Endothelial cell of umbilical vein (primary cell): ENCODE measurements at regions not wholly inside any gene's neighbourhood (a gene's known extent, or its start where the extent isn't known, plus 50 kb on each side); places are given as distances from the start of the nearest gene placed in this dataset.

Source experiments
- BruUV-seq: library from RNA; stranded (reverse); fragments of 400-500 nt; replicated peaks from 2 replicates; lab custom pipeline; 2021; lab: Mats Ljungman, UMichigan
- CTCF ChIA-PET: fragments of 300-600, 350-600 bp; sonication (Branson Sonifier 250); formaldehyde crosslinking; loops from one replicate; lab custom pipeline; 2021; ENCODE audit warnings: antibody characterized with exemption, inconsistent platforms; lab: Charles Lee
- POLR2A ChIA-PET: fragments of 300-600, 350-600 bp; sonication (Branson Sonifier 250); formaldehyde crosslinking; loops from one replicate; lab custom pipeline; 2021; ENCODE audit warnings: antibody characterized with exemption, inconsistent platforms; lab: Charles Lee
- DNase-seq: peaks from one replicate; pipeline ENCODE4 v3.0.0-alpha.2; 2011; ENCODE audit warnings: low read depth, low spot score
- FAIRE-seq: peaks from 2 replicates; lab custom pipeline; 2011; peaks lifted over from hg19 to GRCh38; lab: Jason Lieb, UNC
- H2AFZ ChIP-seq: 2 replicates; pipeline ENCODE4 v1.6.0; 2012; ENCODE audit warnings: low read depth, low read length, control low read depth, inconsistent platforms
- H3K27ac ChIP-seq: 2 replicates; pipeline ENCODE4 v1.5.1; 2011; ENCODE audit warnings: low read depth, mild to moderate bottlenecking, control low read depth, low read length, moderate library complexity; ENCODE audit not compliant: insufficient read depth
- H3K27me3 ChIP-seq, 2 experiments: 2 replicates each; pipeline versions ENCODE4 v1.6.0 to v1.6.1; 2011; ENCODE audit warnings: low read length in 2 of 2, mixed read lengths in 1 of 2; ENCODE audit not compliant: control insufficient read depth in 2 of 2, insufficient read depth in 2 of 2
- H3K36me3 ChIP-seq, 2 experiments: 2 replicates in 1 of 2; 3 replicates in 1 of 2; pipeline ENCODE4 v1.5.1; 2011; ENCODE audit warnings: low read length in 2 of 2, mild to moderate bottlenecking in 1 of 2, moderate library complexity in 1 of 2; ENCODE audit not compliant: control insufficient read depth in 2 of 2, insufficient read depth in 2 of 2; ENCODE audit errors: extremely low read depth in 1 of 2
- H3K4me1 ChIP-seq: 3 replicates; pipeline ENCODE4 v1.5.1; 2011; ENCODE audit warnings: mild to moderate bottlenecking, low read length; ENCODE audit not compliant: control insufficient read depth, insufficient read depth; ENCODE audit errors: extremely low read depth
- H3K4me2 ChIP-seq: 2 replicates; pipeline ENCODE4 v1.6.1; 2011; ENCODE audit warnings: low read length, control low read depth, mixed read lengths; ENCODE audit not compliant: insufficient read depth
- H3K4me3 ChIP-seq, 3 experiments: fragments of 200-600 bp in 1 of 3; sonication (generic), shearing (Covaris generic) in 1 of 3; replicated peaks in 1 of 3; 2 replicates each; pipeline ENCODE4 v1.5.1; 2011 to 2016; ENCODE audit warnings: control low read depth in 3 of 3, low read length in 3 of 3, mild to moderate bottlenecking in 2 of 3, inconsistent platforms in 1 of 3, low read depth in 1 of 3, moderate library complexity in 1 of 3; ENCODE audit not compliant: insufficient read depth in 1 of 3
- H3K79me2 ChIP-seq: 2 replicates; pipeline ENCODE4 v1.6.0; 2012; ENCODE audit warnings: low read length, inconsistent platforms; ENCODE audit not compliant: control insufficient read depth, insufficient read depth
- H3K9ac ChIP-seq: replicated peaks from 2 replicates; pipeline ENCODE3; 2011; ENCODE audit warnings: low read length, control low read depth; ENCODE audit not compliant: insufficient read depth; ENCODE audit errors: extremely low read depth
- H3K9me1 ChIP-seq: replicated peaks from 3 replicates; pipeline ENCODE4 v1.6.0; 2011; ENCODE audit warnings: mild to moderate bottlenecking, low read length; ENCODE audit not compliant: control insufficient read depth, insufficient read depth; ENCODE audit errors: extremely low read depth
- H3K9me3 ChIP-seq: replicated peaks from 2 replicates; pipeline ENCODE4 v1.5.1; 2012; ENCODE audit warnings: low read length, inconsistent platforms; ENCODE audit not compliant: control insufficient read depth, insufficient read depth
- H4K20me1 ChIP-seq: replicated peaks from 2 replicates; pipeline ENCODE3; 2011; ENCODE audit warnings: mild to moderate bottlenecking, low read length; ENCODE audit not compliant: control insufficient read depth, insufficient read depth; ENCODE audit errors: extremely low read depth
- EZH2 ChIP-seq: IDR thresholded peaks from 2 replicates; pipeline ENCODE4 v1.6.1; 2012; ENCODE audit warnings: borderline replicate concordance, low read depth, mild to moderate bottlenecking, moderate library complexity, low read length, inconsistent platforms; ENCODE audit not compliant: severe bottlenecking
- FOS ChIP-seq: IDR thresholded peaks from 2 replicates; pipeline ENCODE4 v1.6.1; 2011; ENCODE audit warnings: mild to moderate bottlenecking, low read length, moderate library complexity, borderline replicate concordance; ENCODE audit not compliant: insufficient read depth
- GATA2 ChIP-seq: IDR thresholded peaks from 2 replicates; pipeline ENCODE4 v1.7.0; 2011; ENCODE audit warnings: low read depth, mild to moderate bottlenecking, moderate library complexity, mixed read lengths, low read length; ENCODE audit not compliant: insufficient read length, insufficient read depth
- JUN ChIP-seq: IDR thresholded peaks from 2 replicates; pipeline ENCODE4 v1.6.1; 2011; ENCODE audit warnings: borderline replicate concordance, low read depth; ENCODE audit not compliant: insufficient read length, insufficient read depth
- MYC ChIP-seq: IDR thresholded peaks from one replicate; pipeline ENCODE4 v1.6.1; 2011; ENCODE audit warnings: mild to moderate bottlenecking, low read depth, low read length
- POLR2A ChIP-seq: IDR thresholded peaks from 2 replicates; pipeline ENCODE4 v1.6.1; 2012; ENCODE audit warnings: low read depth, mild to moderate bottlenecking, control low read depth, low read length
- POLR2AphosphoS5 ChIP-seq: IDR thresholded peaks from 2 replicates; pipeline ENCODE4 v1.6.1; 2012; ENCODE audit warnings: low read depth, mild to moderate bottlenecking, control low read depth, low read length, moderate library complexity; ENCODE audit not compliant: insufficient read depth
- dilution Hi-C: fragments of 300-500 bp; cut with MboI; formaldehyde crosslinking; loops from one replicate; pipeline ENCODE4 v1.15.0; 2019; ENCODE audit warnings: low sequenced_read_pairs; ENCODE audit not compliant: extremely low pct_ligation_motif_present
- intact Hi-C: fragments of 100-400 bp; cut with micrococcal nuclease; formaldehyde crosslinking; loops from one replicate; pipeline ENCODE4 v1.10.0; 2022
- TF ChIP-seq, protein P1 (sequence below): IDR thresholded peaks from 2 replicates; pipeline ENCODE4 v1.6.1; 2011; ENCODE audit not compliant: insufficient read depth, insufficient read length
- TF ChIP-seq, protein P2 (sequence below), 2 donors: IDR thresholded peaks; 1 replicate in 1 of 2; 2 replicates in 1 of 2; pipeline ENCODE4 v1.5.1; 2011; ENCODE audit warnings: low read length in 2 of 2, mild to moderate bottlenecking in 2 of 2, moderate library complexity in 2 of 2, control low read depth in 1 of 2, inconsistent platforms in 1 of 2, low read depth in 1 of 2; ENCODE audit not compliant: insufficient read depth in 1 of 2; ENCODE audit errors: extremely low read depth in 1 of 2

DNA sequence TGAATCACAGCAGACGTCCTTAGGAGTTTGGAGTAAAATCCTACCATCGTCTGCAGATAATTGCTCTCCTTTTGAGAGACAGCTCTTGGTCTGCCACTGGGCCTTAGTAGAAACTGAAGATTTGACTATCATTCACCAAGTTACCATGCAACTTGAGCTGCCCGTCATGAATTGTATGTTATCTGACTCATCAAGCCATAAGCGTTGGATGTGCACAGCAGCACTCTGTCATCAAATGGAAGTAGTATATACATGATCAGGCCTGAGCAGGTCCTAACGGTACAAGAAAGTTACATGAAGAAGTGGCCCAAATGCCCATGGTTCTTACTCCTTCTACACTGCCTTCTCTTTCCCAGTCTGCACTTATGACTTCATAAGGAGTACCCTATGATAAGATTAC is 317.8 kb downstream of the GPATCH2 start:
- TF ChIP-seq POLR2AphosphoS5 (no peak), FOS (no peak), GATA2 (no peak), JUN (no peak), MYC (no peak), EZH2 (no peak), POLR2A (no peak)
- TF ChIP-seq, protein P1, sequence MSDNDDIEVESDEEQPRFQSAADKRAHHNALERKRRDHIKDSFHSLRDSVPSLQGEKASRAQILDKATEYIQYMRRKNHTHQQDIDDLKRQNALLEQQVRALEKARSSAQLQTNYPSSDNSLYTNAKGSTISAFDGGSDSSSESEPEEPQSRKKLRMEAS: no peak
- TF ChIP-seq, protein P2, sequence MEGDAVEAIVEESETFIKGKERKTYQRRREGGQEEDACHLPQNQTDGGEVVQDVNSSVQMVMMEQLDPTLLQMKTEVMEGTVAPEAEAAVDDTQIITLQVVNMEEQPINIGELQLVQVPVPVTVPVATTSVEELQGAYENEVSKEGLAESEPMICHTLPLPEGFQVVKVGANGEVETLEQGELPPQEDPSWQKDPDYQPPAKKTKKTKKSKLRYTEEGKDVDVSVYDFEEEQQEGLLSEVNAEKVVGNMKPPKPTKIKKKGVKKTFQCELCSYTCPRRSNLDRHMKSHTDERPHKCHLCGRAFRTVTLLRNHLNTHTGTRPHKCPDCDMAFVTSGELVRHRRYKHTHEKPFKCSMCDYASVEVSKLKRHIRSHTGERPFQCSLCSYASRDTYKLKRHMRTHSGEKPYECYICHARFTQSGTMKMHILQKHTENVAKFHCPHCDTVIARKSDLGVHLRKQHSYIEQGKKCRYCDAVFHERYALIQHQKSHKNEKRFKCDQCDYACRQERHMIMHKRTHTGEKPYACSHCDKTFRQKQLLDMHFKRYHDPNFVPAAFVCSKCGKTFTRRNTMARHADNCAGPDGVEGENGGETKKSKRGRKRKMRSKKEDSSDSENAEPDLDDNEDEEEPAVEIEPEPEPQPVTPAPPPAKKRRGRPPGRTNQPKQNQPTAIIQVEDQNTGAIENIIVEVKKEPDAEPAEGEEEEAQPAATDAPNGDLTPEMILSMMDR (IDR thresholded peaks at IDR 0.05; ENCODE audit: extremely low read depth in 1 of 2, insufficient read depth in 1 of 2, low read depth in 1 of 2, low read length in 2 of 2): no peak
- no peak for FAIRE-seq
- POLR2A ChIA-PET: no interaction called here
- no peaks in the 10 kb centered on the region for H3K79me2 ChIP-seq
- H3K4me2 ChIP-seq: no peak overlapping the region
- dilution Hi-C loops (no loop called here), intact Hi-C loops (no loop called here)
- H3K27me3 ChIP-seq: no peaks in the 10 kb centered on the region
- H4K20me1 ChIP-seq: no peaks in the 10 kb centered on the region
- H3K4me3 ChIP-seq: no peak overlapping the region
- H2AFZ ChIP-seq: no peak overlapping the region
- H3K36me3 ChIP-seq: no peaks in the 10 kb centered on the region
- no peak for DNase-seq
- no peak overlapping the region for H3K27ac ChIP-seq
- H3K9ac ChIP-seq: no peak overlapping the region
- CTCF ChIA-PET: no interaction called here
- no peaks in the 10 kb centered on the region for H3K9me1 ChIP-seq
- peaks cover 2% of the 10 kb centered on the region for H3K9me3 ChIP-seq
- BruUV-seq: no TSS peak
- H3K4me1 ChIP-seq: no peaks in the 10 kb centered on the region
